MM.1S (cell line): ENCODE measurements at regions not wholly inside any gene's neighbourhood (a gene's known extent, or its start where the extent isn't known, plus 50 kb on each side); places are given as distances from the start of the nearest gene placed in this dataset.

ENCODE experiments used
- EZH2 ChIP-seq: fragments of 300-600 bp; sonication (generic); optimal IDR thresholded peaks from 2 replicates; pipeline ENCODE3; 2017; ENCODE audit warnings: low read depth, mild to moderate bottlenecking, antibody characterized with exemption, low read length, mixed read lengths
- TF ChIP-seq, protein P1 (sequence below): fragments of 300-600 bp; sonication (generic); IDR thresholded peaks from 2 replicates; pipeline ENCODE4 v1.5.1; 2016; ENCODE audit warnings: antibody characterized with exemption, low read length, mixed read lengths

GRCh38 chr5:124576848-124577409, 169.5 kb downstream of the ZNF608 start:
- TF ChIP-seq, protein P1, sequence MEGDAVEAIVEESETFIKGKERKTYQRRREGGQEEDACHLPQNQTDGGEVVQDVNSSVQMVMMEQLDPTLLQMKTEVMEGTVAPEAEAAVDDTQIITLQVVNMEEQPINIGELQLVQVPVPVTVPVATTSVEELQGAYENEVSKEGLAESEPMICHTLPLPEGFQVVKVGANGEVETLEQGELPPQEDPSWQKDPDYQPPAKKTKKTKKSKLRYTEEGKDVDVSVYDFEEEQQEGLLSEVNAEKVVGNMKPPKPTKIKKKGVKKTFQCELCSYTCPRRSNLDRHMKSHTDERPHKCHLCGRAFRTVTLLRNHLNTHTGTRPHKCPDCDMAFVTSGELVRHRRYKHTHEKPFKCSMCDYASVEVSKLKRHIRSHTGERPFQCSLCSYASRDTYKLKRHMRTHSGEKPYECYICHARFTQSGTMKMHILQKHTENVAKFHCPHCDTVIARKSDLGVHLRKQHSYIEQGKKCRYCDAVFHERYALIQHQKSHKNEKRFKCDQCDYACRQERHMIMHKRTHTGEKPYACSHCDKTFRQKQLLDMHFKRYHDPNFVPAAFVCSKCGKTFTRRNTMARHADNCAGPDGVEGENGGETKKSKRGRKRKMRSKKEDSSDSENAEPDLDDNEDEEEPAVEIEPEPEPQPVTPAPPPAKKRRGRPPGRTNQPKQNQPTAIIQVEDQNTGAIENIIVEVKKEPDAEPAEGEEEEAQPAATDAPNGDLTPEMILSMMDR = no peak
- TF ChIP-seq EZH2 = no peak
